RPMI7951 (cell line): ENCODE measurements at regions not wholly inside any gene's neighbourhood (a gene's known extent, or its start where the extent isn't known, plus 50 kb on each side); places are given as distances from the start of the nearest gene placed in this dataset.
"Not testable (repeated sequence)": the region's sequence is repeated elsewhere in the genome, so short reads cannot be mapped to it uniquely, and the experiment has no call there.

Experiments
- DNase-seq: peaks from one replicate; pipeline ENCODE4 v3.0.0-alpha.2; 2012; ENCODE audit warnings: low read depth

DNA sequence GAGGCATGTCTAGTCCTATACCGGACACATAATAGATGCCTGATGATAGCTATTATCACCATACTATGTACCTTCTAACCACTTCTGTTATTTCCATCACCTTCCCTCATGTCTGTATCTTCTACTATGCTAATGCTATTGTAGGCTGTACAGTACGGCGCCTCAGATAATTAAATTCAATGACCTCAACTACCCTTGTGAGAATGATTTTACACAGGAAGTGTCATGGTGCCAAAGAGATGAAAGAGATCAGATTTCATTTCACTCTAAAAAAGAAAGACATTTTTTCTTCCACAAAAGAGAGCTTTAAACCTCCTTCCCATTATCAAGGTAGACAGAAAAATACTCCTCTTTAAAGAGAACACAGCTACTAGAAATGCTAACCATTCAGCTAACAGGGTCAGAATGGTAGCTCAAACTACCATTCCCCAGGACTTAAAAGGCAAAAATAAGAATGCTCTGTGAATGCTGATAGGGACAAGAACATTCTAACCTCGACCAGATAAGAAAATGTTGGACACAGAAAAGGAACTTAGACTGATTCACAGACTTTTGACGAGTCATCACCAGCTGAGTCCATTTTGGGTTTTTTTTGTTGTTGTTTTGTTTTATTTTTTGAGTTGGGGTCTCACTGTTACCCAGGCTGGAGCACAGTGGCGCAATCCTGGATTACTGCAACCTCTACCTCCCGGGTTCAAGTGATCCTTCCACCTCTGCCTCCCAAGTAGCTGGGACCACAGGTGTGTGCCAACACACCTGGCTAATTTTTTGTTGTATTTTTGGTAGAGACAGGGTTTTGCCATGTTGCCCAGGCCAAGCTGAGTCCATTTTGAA, 99.2 kb upstream of the RAPGEF2 start:
- no peak for DNase-seq

DNA sequence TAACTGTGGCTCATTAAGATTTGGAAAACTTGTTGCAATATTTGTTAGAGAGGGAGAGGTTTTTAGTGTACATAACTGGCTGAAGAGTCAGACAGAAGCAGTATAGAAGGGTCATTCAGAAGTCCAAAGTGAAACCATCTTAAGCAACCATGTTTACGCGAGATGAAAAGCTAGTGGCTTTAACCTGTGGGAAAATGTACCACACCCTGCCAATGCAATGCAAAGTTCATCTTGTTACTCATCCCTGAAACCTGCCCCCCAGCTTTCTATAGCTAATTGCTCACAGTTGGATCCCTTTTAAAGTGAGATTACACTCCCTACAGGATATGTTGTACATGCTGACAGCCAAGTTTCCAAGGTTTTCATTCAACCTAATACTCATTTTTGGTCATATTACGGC, 96.7 kb upstream of the RAPGEF2 start:
- DNase-seq, result peak; percentile 84

DNA sequence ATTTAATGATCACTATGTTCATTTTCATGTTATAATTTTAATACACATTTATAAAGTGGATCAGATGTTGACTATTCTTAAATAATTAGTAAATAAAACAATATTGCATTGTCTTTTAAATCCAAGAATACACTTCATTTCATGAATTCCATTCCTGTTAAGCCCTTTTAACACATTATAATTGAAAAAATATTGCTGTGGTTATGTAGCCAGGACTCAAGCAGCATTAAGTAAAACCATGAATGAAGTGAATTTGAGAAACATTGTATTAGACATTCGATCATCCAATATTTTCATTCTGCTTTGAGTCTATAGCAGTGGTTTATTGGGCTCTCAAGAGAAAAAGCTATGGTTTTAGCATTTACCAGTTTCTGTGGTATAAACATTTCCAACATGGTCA, 94.2 kb upstream of the RAPGEF2 start:
- no peak for DNase-seq

DNA sequence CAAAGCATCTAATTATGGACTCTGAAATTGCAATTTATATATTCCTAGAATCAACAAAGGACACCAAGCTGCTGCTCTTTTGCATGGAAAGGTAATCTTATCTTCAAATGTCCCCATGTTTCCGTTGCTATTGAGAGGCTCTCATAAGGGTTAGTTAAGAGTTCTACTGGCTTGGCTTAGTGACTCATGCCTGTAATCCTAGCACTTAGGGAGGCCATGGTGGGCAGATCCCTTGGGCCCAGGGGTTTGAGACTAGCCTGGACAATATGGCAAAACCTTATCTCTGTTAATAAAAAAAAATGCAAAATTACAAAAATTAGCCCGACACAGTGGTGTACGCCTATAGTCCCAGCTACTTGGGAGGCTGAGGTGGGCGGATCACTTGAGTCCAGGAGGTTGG, 93.4 kb upstream of the RAPGEF2 start:
- DNase-seq, result no peak

DNA sequence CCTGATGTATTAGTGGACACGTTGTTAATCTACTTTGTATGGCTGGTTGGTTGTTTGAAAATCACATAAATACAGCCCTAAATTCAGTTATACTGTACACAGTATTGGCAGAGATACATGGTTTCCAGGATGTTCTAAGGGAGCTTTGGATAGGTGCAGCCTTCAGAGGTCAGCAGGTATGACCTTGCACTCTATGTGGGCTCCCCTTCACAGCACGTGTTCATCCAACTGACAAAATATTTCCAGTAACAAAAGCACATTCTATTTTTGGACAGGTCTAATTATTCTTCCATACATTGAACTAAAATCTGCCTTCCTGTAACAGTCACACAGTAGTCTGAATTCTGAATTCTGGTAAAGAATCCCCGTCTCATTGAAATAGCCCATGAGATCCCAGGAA, 92.8 kb upstream of the RAPGEF2 start:
- no peak for DNase-seq

DNA sequence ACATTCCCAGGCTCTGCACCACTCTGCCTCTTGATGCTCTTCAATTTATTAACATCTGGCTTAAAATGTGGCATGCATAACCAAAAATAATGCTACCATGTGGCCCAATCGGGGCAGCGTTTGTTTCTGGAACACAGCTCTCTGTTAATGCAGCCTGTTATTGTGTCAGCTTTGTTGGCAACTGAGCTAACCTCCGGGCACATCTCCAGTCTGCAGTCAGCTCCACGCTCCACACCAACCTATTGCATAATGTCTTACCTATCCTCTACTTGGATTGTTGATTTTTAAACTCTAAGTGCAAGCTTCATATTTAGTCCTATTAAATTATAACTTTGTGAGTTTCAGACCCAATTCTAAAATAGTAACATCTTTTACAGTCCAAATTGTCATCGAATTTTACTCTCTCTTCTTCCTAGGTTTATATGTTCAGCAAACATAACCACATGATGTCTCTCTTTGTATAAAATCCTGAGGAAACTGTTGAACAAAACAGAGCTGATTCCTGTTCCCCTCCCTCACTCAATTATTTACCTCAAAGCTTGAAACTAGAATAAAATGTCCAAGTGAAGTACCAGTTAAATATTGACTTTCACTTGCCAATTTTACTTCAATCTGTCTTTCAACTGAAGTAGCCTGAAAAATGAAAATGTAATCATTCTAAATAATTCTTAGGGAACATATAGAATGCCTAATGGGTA, 92.2 kb upstream of the RAPGEF2 start:
- DNase-seq, result peak; percentile 44

DNA sequence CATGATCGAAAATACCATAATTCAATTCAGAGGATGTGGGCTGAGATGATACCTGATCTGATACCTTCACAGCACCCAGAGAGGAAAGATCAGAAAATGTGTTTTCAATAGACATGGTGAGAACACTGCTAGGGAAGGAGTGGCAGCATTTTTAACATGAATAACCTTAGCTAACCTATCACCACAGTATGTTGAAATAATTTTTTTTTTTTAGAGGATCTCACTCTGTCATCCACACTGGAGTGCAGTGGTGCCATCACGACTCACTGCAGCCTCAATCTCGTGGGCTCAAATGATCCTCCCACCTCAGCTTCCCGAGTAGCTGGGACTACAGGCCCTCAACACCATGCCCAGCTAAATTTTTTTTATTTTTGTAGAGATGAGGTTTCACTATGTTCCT, 90.5 kb upstream of the RAPGEF2 start:
- DNase-seq, result no peak

DNA sequence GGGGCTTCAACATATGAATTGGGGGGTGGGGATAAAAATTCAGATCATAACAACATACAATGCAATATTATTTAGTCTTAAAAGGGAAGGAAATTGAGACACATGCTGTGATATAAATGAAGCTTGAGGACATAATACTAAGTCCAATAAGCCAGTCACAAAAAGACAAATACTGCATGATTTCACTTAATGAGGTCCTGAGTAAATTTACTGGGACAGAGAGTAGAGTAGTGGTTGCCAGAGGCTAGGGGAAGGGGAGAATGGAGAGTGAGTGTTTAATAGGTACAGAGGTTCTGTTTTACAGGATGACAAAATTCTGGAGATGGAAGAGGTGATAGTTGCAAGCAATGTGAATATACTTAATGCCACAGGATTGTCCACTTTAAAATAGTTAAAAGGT, 89.2 kb upstream of the RAPGEF2 start:
- DNase-seq, result no peak

DNA sequence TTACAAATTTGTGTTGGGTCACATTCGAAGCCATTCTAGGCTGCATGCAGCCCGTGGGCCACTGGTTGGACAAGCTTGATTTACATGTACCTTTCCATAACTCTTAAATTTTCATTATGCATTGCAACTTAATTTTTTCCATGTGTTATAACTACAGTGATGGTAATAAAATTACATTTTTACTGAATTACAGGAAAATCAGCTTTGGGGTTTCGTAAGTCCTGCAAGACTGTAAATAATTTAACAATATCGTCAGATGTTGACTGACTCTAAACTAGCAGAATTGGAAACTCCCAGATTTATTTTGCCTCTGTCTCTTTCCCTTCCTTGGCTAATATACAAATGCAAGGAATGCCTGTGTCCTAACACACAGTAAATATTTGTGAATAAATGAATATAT, 88.0 kb upstream of the RAPGEF2 start:
- DNase-seq, result no peak

DNA sequence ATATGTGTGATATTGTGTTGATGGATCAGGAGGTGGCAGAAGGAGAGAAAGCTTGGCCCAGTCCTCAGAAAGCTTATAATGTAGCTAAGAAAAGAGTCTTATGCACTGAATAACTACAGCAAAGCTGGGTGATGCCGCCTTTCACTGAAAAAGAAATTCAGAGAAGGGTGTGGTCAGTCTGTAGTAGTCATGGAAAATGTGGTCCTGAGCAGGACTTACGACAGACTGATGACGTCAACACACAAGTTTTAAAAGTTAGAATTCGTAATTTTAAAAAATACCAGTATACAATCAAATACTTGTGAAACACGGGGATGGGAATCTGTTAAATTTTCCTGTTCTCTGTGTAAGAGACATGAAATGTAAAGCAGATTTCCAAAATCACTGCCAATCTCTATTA, 87.0 kb upstream of the RAPGEF2 start:
- DNase-seq, result no peak

DNA sequence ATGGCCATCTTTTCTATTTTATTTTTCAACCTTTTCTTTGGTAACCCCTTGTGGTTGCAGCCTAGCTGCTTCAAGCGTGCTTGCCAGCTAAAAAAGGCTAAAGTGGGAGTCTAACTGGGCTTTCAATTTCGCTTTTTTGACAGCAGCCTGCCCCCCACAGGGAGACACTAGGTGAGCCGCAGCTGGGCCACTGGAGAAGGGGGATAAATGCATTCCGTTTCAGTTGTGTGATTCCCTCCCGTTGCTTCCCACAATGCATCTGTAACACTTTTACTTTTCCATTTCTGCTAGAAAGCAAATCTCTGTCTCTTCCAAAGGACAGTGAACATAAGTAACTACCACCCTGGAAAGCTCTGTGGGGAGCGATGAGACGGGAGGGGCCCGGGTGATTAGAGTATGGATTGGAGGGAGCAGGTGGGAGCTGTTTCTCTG, 86.3 kb upstream of the RAPGEF2 start:
- peak; percentile 18 for DNase-seq

DNA sequence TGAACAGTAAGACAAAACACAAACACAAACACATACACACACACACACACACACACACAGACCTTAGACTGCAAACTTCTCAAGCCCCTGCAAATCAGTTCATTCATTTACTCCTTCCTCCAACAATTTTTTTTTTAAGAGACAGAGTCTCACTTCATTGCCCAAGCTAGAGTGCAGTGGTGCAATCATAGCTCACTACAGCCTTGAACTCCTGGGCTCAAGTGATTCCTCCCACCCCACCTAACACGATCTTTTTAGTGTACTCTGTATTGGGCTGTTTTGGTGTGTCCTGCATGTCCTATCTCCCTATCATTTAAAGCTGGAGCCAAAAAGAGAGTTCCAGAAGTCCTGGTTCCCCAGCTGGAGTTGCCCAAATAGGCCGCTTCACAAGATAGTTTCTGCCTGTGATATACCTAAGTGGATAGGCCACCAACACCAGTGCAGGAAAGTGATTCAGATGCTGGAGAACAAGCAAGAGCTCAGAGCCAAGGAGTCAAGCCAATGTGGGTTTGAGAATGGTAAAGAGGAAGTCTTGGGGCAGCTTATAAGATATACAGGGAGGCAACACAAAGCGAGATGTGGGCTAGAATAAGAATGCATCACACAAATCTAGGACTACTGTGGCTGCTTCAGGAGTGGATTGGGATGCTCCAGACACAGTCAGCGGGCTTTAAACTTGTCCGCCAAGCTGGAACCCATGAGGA, 85.4 kb upstream of the RAPGEF2 start:
- DNase-seq, result no peak

DNA sequence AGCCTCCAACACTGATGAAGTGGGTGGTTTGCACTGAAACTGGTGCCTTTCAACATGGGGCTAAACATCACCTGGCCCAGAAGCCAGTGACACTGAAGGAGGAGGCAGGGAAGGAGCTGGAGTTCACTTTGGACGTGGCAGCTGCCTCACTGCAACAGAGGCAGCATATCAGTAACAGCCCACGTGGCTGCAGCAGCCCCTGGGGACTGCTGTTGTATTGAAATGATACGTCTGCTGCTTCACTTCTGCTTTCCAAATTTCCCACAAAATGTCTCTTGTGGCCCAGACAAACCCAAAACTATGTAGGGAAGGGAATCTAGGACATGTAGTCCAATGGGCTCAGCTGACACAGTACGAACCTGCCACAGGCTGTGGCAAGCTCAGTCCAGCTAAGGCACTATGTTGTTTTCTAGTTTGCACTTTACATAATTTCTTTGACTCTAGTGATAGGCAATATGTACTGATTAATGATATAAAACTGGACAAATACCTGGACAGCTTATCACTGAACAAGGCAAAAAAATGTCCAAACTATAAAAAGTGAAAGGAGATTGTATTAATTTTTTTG, 84.7 kb upstream of the RAPGEF2 start:
- no peak for DNase-seq

DNA sequence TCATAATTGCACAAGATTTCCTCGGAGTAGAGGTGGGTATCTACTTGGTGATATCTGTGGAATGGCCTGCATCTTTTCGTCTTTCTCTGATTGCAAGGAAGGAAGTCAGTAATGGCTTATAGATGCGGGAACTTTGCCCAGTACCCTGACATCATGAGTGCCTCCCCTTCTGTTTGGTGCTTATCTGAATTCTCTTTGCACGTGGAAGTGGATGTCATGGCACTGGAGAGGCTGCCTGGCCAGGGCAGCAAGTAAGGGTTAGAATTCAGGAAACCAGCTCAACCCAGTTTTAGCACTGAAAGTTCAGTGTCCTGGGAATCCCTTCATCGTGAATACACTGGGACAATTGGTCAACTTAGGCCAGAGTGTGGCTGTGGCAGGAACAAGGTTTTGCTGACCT, 83.5 kb upstream of the RAPGEF2 start:
- DNase-seq, result no peak

DNA sequence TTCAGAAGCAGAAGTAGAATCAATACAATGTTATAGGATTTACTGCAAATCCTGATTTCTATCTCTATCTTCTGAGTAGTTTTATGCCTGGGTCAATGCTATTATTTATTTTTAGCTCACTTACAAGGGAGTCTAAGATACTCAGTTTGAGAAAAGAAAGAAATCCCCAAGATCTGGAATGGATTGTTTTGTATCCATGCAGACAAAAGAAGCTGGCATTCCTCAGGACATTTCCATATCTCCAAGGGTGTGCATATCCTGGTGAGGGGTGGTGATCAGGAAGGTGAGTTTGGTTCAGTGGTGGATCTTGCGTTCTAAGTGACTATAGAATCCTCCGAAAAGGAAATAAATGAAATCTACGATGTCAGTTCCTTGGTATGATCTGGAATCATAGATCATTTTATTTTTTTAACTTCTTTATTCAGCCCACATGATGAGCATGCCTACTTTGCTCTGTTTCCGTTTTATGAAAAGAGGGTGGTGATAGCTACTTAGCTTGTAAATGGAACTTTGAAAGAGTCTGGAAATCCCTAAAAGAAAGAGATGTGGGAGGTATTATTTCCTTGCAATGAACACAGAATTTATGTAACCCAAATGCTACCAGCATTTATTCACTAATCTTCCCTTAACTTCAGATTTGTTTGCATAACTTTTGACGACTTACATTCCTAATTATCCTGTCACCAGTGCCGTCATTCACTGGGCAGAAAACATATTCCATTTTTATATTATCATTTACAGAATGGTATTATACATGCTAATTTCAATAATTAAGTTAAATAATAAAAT, 81.1 kb upstream of the RAPGEF2 start:
- no peak for DNase-seq

DNA sequence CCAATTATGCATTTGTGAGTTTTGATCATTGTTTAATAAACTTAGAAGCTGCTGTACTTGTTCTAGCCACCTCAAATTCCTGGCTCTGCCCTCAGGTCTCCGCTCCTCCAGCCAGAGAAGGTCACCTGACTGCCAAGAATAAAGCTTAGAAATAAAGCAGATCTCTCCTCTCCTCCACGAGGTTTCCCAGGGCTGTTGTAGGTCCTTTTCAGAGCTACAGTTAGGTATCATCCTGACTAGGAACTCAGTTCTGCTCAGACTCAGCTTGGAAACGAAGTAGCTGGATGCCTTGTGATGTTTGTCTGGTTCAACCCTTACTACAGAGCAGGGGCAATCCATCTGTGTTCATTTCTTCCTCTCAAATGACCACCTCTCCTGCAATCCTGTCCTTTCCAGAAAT, 79.1 kb upstream of the RAPGEF2 start:
- DNase-seq, result no peak

DNA sequence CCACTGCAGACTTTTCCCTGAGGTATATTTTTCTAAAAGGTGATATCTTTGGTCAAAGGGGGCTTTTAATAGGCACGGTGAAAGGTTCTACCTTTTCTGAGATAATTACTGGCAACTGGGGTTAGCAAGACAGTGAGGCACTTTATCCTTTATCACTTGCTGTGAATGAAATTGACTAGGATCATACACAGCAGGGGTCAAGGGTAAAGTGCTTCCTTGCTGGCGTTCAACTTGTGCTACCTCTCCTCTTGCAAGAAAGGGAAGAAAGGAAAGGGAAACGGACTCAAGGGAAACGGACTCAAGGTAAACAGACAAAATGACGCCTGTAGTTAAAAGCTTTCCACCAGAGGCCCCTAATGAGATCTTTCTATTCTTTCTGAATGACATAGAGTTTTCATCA, 78.6 kb upstream of the RAPGEF2 start:
- DNase-seq, result no peak

DNA sequence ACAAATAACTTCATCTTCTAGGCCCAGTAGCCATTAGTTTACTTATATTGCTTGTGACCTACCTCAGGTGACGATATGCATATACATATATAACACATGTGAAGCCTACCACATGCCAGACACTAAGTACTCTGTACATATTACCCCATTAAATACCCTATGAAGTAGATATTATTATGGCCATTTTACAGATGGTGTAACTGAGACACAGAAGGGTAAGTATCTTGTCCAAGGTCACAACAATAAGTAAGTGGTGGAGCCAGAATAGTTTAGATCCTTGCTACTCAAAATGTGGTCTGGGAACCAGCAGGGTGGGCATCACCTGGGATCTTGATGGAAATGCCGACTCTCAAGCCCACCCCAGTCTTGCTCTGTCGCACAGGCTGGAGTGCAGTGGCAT, 78.1 kb upstream of the RAPGEF2 start:
- DNase-seq, result no peak

DNA sequence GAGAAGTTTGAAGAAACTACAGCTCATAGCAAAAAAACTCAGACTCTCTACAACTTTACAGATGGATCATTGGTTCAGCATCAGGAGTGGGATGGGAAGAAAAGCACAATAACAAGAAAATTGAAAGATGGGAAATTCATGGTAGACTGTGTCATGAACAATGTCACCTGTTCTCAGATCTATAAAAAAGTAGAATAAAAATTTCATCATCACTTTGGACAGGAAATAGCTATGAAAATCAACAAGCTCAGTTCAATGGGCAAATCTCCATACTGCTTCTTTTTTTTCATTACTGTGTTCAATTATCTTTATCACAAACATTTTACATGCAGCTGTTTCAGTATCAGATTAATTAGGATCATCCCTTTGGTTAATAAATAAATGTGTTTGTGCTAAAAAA, 76.5 kb upstream of the RAPGEF2 start:
- DNase-seq, result no peak

DNA sequence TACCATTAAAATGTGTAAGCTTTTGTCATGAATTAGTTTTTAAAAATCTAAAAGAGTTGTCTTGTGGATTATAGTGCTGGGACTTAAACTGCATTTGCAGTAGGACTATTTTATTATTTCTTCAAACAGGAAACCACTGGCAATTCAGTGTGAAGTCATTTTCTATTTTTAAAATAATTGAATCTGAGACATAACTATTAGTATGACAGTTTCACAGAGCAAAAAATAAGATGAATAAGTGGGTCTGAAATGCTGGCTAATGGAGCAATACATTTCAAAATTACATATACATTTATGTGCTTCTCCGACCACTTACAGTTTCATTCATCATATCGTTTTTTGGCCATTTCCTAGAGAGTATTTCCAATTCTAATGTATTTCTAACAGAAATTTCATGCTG, 75.3 kb upstream of the RAPGEF2 start:
- no peak for DNase-seq

DNA sequence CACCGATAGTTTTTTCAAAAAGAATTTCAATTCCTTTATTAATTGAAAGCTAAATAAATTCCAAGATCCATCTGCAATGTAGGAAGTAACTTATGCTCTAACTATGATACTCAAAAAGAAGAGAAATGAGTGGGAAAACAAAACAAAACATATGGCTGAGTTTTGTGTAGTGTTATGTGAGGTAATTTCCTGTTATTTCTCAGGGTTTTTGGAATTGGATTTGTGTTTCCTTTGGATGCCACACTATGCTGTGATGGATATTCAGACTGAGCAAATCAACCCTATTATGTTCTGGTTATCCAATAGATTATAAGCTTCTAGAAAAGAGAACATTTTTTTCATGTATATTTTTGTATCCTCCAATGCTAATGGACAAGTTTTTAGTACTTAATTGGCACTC, 73.4 kb upstream of the RAPGEF2 start:
- DNase-seq, result no peak

DNA sequence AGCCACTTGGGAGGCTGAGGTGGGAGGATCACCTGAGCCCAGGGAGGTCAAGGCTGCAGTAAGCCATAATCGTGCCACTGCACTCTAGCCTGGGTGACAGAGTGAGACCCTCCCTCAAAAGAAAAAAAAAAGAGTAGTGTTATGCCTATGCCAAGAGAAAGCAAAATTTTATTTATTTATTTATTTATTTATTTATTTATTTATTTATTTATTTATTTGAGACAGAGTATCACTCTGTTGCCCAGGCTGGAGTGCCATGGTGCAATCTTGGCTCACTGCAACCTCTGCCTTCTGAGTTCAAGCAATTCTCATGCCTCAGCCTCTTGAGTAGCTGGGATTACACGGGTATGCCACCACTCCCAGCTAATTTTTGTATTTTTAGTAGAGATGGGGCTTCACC, 72.6 kb upstream of the RAPGEF2 start:
- not testable (repeated sequence) for DNase-seq
